Endodermal cell (in vitro differentiated cells): ENCODE measurements at regions not wholly inside any gene's neighbourhood (a gene's known extent, or its start where the extent isn't known, plus 50 kb on each side); places are given as distances from the start of the nearest gene placed in this dataset.

Source experiments
- DNase-seq: peaks from one replicate; pipeline ENCODE4 v3.0.0-alpha.2; 2017
- H3K27ac ChIP-seq: 2 replicates; pipeline ENCODE4 v1.5.1; 2013; ENCODE audit warnings: mild to moderate bottlenecking, low read depth, low read length, moderate library complexity
- H3K27me3 ChIP-seq: 2 replicates; pipeline ENCODE4 v1.6.1; 2013; ENCODE audit warnings: mild to moderate bottlenecking, low read length, moderate library complexity; ENCODE audit not compliant: insufficient read depth, control insufficient read depth, poor library complexity, severe bottlenecking
- H3K36me3 ChIP-seq: 2 replicates; pipeline ENCODE4 v1.7.0; 2013; ENCODE audit warnings: mild to moderate bottlenecking, low read length, moderate library complexity; ENCODE audit not compliant: control insufficient read depth, insufficient read depth
- H3K4me1 ChIP-seq: one replicate; pipeline ENCODE4 v1.7.0; 2013; ENCODE audit warnings: low read length; ENCODE audit not compliant: control insufficient read depth, insufficient read depth
- H3K4me3 ChIP-seq: 2 replicates; pipeline ENCODE4 v1.5.1; 2013; ENCODE audit warnings: mild to moderate bottlenecking, low read length, moderate library complexity
- H3K9ac ChIP-seq: 2 replicates; pipeline ENCODE4 v1.6.1; 2013; ENCODE audit warnings: mild to moderate bottlenecking, low read length, moderate library complexity; ENCODE audit not compliant: poor library complexity, severe bottlenecking; ENCODE audit errors: extremely low read depth
- H3K9me3 ChIP-seq: 2 replicates; pipeline ENCODE4 v1.6.1; 2013; ENCODE audit warnings: mild to moderate bottlenecking, low read length, moderate library complexity; ENCODE audit not compliant: control insufficient read depth
- H3K27ac Mint-ChIP-seq: 2 replicates; pipeline ENCODE4 v1.8.0; 2020; ENCODE audit warnings: mixed read lengths
- H3K27me3 Mint-ChIP-seq: 2 replicates; pipeline ENCODE4 v1.8.0; 2021; ENCODE audit warnings: mild to moderate bottlenecking, mixed read lengths; ENCODE audit not compliant: insufficient read depth
- H3K36me3 Mint-ChIP-seq: 2 replicates; pipeline ENCODE4 v1.8.0; 2020; ENCODE audit warnings: low read depth, mixed read lengths
- H3K4me1 Mint-ChIP-seq: 2 replicates; pipeline ENCODE4 v1.8.0; 2020; ENCODE audit warnings: mixed read lengths
- H3K4me3 Mint-ChIP-seq: 2 replicates; pipeline ENCODE4 v1.8.0; 2020; ENCODE audit warnings: mild to moderate bottlenecking, moderate library complexity, mixed read lengths
- H3K9me3 Mint-ChIP-seq: 2 replicates; pipeline ENCODE4 v1.8.0; 2020; ENCODE audit warnings: mild to moderate bottlenecking, mixed read lengths
- WGBS, 2 experiments: methylation state at CpG; one replicate each; pipeline versions ENCODE4 v1.1.5 to v1.1.7; 2013; ENCODE audit warnings: missing lambda C conversion rate in 2 of 2, mixed read lengths in 1 of 2; ENCODE audit not compliant: insufficient coverage in 1 of 2, insufficient read length in 1 of 2; 5-methylcytosine and 5-hydroxymethylcytosine counted together
- TF ChIP-seq, protein P1 (sequence below): fragments of 200-600 bp; sonication (generic); conservative IDR thresholded peaks from 2 replicates; pipeline ENCODE4 v1.5.0; 2021; ENCODE audit warnings: antibody characterized with exemption, mild to moderate bottlenecking

DNA sequence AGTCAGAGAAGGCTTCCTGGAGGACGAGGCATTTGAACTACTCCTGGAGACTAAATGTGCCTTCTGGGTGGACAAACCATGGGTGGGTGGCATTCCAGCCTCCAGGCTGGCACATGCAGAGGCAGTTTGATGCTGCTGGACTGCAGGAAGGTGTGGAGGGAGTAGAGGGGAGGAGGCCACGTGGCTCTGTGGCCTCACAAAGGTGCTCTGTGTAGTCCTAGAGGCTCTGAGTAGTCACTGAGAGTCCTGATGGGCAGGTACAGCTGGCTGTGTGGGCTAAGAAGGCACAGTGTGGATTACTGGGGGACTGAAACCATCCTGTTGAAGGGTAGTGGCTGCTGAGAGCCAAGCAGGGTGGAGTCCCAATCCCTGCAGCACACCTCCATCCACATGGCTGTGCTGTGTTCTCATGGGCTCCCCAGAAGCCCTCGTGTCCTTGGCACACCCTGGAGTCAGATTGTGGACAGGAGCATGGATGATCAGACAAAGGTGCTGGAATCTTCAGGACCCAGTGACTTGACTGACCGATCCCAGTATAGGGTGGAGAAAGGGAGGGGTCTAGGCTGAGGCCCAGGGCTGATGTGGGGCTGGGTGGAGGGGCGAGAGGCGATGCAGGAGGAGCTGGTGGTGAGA, 87.4 kb upstream of the HS6ST1 start:
- peak; percentile 55 for DNase-seq
- H3K27me3 Mint-ChIP-seq, result peaks cover 27% of the 10 kb centered on the region
- H3K36me3 Mint-ChIP-seq, result no peaks in the 10 kb centered on the region
- no peak overlapping the region for H3K4me3 Mint-ChIP-seq
- peaks cover 11% of the 10 kb centered on the region for H3K4me1 ChIP-seq
- no peak overlapping the region for H3K27ac ChIP-seq
- H3K4me3 ChIP-seq, result no peak overlapping the region
- no peaks in the 10 kb centered on the region for H3K9me3 Mint-ChIP-seq
- peaks cover 38% of the 10 kb centered on the region for H3K4me1 Mint-ChIP-seq
- no peaks in the 10 kb centered on the region for H3K27me3 ChIP-seq
- TF ChIP-seq, protein P1, sequence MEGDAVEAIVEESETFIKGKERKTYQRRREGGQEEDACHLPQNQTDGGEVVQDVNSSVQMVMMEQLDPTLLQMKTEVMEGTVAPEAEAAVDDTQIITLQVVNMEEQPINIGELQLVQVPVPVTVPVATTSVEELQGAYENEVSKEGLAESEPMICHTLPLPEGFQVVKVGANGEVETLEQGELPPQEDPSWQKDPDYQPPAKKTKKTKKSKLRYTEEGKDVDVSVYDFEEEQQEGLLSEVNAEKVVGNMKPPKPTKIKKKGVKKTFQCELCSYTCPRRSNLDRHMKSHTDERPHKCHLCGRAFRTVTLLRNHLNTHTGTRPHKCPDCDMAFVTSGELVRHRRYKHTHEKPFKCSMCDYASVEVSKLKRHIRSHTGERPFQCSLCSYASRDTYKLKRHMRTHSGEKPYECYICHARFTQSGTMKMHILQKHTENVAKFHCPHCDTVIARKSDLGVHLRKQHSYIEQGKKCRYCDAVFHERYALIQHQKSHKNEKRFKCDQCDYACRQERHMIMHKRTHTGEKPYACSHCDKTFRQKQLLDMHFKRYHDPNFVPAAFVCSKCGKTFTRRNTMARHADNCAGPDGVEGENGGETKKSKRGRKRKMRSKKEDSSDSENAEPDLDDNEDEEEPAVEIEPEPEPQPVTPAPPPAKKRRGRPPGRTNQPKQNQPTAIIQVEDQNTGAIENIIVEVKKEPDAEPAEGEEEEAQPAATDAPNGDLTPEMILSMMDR, result no peak
- H3K9me3 ChIP-seq, result no peaks in the 10 kb centered on the region
- H3K36me3 ChIP-seq, result no peaks in the 10 kb centered on the region
- WGBS, 2 experiments, result 84 to 89% methylated on average over 3 to 6 of the region's 6 CpGs
- H3K9ac ChIP-seq, result no peak overlapping the region
- H3K27ac Mint-ChIP-seq, result no peak overlapping the region

DNA sequence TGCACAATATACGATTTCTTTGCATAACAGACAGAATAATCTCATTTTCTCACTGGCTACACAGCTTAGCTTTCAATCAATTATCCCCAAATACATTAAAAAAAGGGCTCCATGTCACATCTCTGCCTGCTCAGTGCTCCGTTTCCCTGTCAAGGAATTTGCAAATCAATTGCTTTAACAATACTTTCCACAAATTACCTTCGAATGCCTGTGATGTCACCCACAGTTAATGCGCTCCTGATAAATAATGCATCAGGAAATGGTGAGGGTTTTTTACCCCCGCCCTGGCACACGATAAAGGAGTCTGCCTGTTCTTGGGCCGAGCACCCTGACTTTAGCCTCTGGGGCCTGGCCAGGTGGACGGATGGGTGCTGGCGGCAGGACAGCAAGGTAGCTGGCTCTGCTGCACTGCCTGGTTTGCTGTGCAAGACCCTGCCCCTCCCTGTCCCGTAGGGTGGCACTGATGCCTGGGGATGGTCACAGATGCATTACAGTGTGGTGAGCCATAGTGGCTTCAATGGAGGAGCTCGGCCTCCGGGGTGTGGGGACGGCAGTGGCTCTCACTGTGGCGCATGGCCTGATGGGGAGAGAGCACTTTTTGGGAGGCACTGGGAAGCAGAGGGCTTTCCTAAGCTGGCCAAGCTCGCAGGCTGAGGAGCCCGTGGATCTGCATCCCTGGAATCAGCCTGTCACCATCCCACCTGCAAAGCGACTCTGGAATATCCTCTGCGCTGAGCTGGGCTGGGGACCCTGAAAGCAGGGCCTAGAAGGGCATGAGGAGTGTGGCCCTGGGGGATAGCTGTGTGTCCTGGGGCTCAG, 88.3 kb upstream of the HS6ST1 start:
- no peak overlapping the region for H3K27ac ChIP-seq
- no peaks in the 10 kb centered on the region for H3K27me3 ChIP-seq
- H3K4me1 ChIP-seq, result peaks cover 11% of the 10 kb centered on the region
- H3K4me3 ChIP-seq, result no peak overlapping the region
- TF ChIP-seq, protein P1, result no peak
- peaks cover 27% of the 10 kb centered on the region for H3K27me3 Mint-ChIP-seq
- H3K9ac ChIP-seq, result no peak overlapping the region
- H3K36me3 ChIP-seq, result no peaks in the 10 kb centered on the region
- 73 to 76% methylated on average over 15 to 18 of the region's 18 CpGs for WGBS, 2 experiments
- H3K9me3 ChIP-seq, result no peaks in the 10 kb centered on the region
- DNase-seq, result peak; percentile 54
- H3K4me3 Mint-ChIP-seq, result no peak overlapping the region
- H3K4me1 Mint-ChIP-seq, result peaks cover 38% of the 10 kb centered on the region
- no peaks in the 10 kb centered on the region for H3K9me3 Mint-ChIP-seq
- H3K36me3 Mint-ChIP-seq, result no peaks in the 10 kb centered on the region
- no peak overlapping the region for H3K27ac Mint-ChIP-seq

DNA sequence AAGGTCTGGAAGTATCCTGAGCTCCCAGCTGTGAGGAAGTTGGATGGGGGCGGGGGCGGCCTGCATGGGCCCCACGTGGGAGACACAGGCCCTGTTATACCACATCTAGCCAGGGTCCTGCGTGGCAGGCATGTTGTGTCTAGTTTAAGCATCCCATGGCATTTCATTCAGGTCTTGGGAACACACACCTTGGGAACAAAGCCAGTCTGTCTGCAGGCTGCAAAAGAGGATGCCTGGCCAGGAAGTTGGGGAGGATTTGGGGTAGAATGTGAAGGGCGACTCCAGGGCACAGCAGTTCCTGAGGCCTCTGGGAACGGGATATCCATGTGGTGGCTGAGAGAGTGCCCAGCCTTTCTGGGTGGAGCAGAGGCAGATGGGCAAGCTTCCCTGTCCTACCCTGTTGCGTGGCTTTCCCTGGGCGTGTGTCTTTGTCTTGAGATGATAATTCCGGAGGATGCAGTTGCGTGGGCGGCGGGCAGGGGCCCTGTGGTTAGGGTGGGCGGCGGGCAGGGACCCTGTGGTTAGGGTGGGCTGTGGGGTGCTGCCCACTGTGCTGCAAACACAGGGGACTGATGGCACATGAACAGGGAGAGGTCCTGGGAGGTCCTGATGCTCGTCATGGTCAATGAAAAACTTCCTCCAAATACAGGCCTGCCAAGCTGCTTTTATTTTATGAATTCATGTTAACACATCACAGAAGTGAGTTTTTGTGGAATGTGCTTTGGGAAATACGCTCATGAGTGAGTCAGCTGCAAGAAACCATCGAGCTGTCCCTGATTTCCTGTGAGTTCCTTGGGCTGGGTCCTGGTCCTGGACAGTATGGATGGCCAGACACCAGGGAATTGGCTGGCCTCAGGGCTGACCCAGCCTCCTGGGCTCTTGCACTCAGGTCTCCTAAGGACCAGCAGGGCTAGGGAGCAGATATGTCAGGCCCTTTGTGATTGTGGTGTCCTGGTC, 90.0 kb upstream of the HS6ST1 start:
- 78 to 88% methylated on average over 4 to 17 of the region's 17 CpGs for WGBS, 2 experiments
- Histone ChIP-seq H3K4me3 (no peak overlapping the region), H3K4me1 (peaks cover 13% of the 10 kb centered on the region), H3K27ac (no peak overlapping the region), H3K27me3 (no peaks in the 10 kb centered on the region), H3K9me3 (no peaks in the 10 kb centered on the region), H3K36me3 (no peaks in the 10 kb centered on the region), H3K9ac (no peak overlapping the region)
- DNase-seq, result peak; percentile 43
- TF ChIP-seq, protein P1, result no peak
- H3K9me3 Mint-ChIP-seq, result no peaks in the 10 kb centered on the region
- no peaks in the 10 kb centered on the region for H3K36me3 Mint-ChIP-seq
- H3K27ac Mint-ChIP-seq, result no peak overlapping the region
- H3K4me1 Mint-ChIP-seq, result peaks cover 42% of the 10 kb centered on the region
- no peak overlapping the region for H3K4me3 Mint-ChIP-seq
- peaks cover 25% of the 10 kb centered on the region for H3K27me3 Mint-ChIP-seq
